CD4-positive, alpha-beta T cell (primary cell): ENCODE measurements at regions not wholly inside any gene's neighbourhood (a gene's known extent, or its start where the extent isn't known, plus 50 kb on each side); places are given as distances from the start of the nearest gene placed in this dataset.

ENCODE experiments used
- ATAC-seq: fragments of 200-7000 bp; cut with Tn5 transposase; one replicate; pipeline ENCODE4 v1.10.0; 2022; ENCODE audit warnings: mild to moderate bottlenecking; ENCODE audit not compliant: poor library complexity
- CTCF ChIA-PET: fragments of 350-600 bp; sonication (Branson Sonifier 250); formaldehyde crosslinking; loops from one replicate; lab custom pipeline; 2021; ENCODE audit warnings: antibody characterized with exemption, inconsistent platforms; lab: Charles Lee
- POLR2A ChIA-PET: fragments of 350-600 bp; sonication (Branson Sonifier 250); formaldehyde crosslinking; loops from one replicate; lab custom pipeline; 2021; ENCODE audit warnings: antibody characterized with exemption, inconsistent platforms; lab: Charles Lee
- DNase-seq, 14 experiments: peaks; one replicate each; pipeline ENCODE4 v3.0.0-alpha.2; 2013 to 2020; ENCODE audit warnings: mixed read lengths in 2 of 14
- H3K27ac ChIP-seq, 2 donors: one replicate each; pipeline versions ENCODE4 v1.5.1 to v1.7.0; 2013; ENCODE audit warnings: low read length in 2 of 2, low read depth in 1 of 2, mild to moderate bottlenecking in 1 of 2
- H3K27me3 ChIP-seq, 2 experiments: 1 replicate in 1 of 2; 2 replicates in 1 of 2; pipeline versions ENCODE4 v1.6.1 to v1.7.0; 2013; ENCODE audit warnings: low read length in 2 of 2, control low read depth in 1 of 2, mild to moderate bottlenecking in 1 of 2, moderate library complexity in 1 of 2; ENCODE audit not compliant: insufficient read depth in 2 of 2, control insufficient read depth in 1 of 2
- H3K36me3 ChIP-seq: one replicate; pipeline ENCODE4 v1.6.1; 2013; ENCODE audit warnings: low read length, control low read depth; ENCODE audit not compliant: insufficient read depth
- H3K4me1 ChIP-seq: one replicate; pipeline ENCODE4 v1.6.1; 2013; ENCODE audit warnings: low read length, control low read depth; ENCODE audit not compliant: insufficient read depth
- H3K4me3 ChIP-seq: one replicate; pipeline ENCODE4 v1.5.1; 2013; ENCODE audit warnings: mild to moderate bottlenecking, low read length, moderate library complexity
- H3K9me3 ChIP-seq, 2 experiments: 1 replicate in 1 of 2; 2 replicates in 1 of 2; pipeline versions ENCODE4 v1.6.1 to v1.7.0; 2013; ENCODE audit warnings: low read length in 2 of 2, mild to moderate bottlenecking in 2 of 2, control low read depth in 1 of 2, moderate library complexity in 1 of 2; ENCODE audit not compliant: control insufficient read depth in 1 of 2, insufficient read depth in 1 of 2
- H3K27ac Mint-ChIP-seq: one replicate; pipeline ENCODE4 v1.8.0; 2020; ENCODE audit warnings: mixed read lengths
- H3K27me3 Mint-ChIP-seq: one replicate; pipeline ENCODE4 v1.8.0; 2021; ENCODE audit warnings: mixed read lengths
- H3K36me3 Mint-ChIP-seq: one replicate; pipeline ENCODE4 v1.8.0; 2021; ENCODE audit warnings: low read depth, mixed read lengths
- H3K4me1 Mint-ChIP-seq: one replicate; pipeline ENCODE4 v1.8.0; 2021; ENCODE audit warnings: low read depth, mixed read lengths
- H3K4me3 Mint-ChIP-seq: one replicate; pipeline ENCODE4 v1.8.0; 2020; ENCODE audit warnings: mild to moderate bottlenecking, mixed read lengths
- H3K9me3 Mint-ChIP-seq: one replicate; pipeline ENCODE4 v1.8.0; 2020; ENCODE audit warnings: mixed read lengths
- CTCF ChIP-seq: fragments of 200-600 bp; IDR thresholded peaks from one replicate; pipeline ENCODE4 v1.8.0; 2022; ENCODE audit warnings: antibody characterized with exemption, mild to moderate bottlenecking
- intact Hi-C, 2 experiments: fragments of 100-400 bp; cut with DNase I in 1 of 2; cut with micrococcal nuclease in 1 of 2; formaldehyde crosslinking; loops; one replicate each; pipeline versions ENCODE4 v1.15.1 to v1.9.0; 2023 to 2025; cut with DNase I, micrococcal nuclease

- Histone ChIP-seq H3K27ac (no peak overlapping the region), H3K4me3 (no peak overlapping the region), H3K9me3 (peaks cover 0 to 8% of the 10 kb centered on the region in 2 experiments), H3K4me1 (no peaks in the 10 kb centered on the region), H3K36me3 (no peaks in the 10 kb centered on the region), H3K27me3 (no peaks in the 10 kb centered on the region)
- ChIA-PET CTCF (no interaction called here), POLR2A (no interaction called here)
- no peak overlapping the region for H3K4me3 Mint-ChIP-seq
- H3K9me3 Mint-ChIP-seq: no peaks in the 10 kb centered on the region
- ATAC-seq (no peak), DNase-seq (no peak)
- intact Hi-C loops: no loop called here
- no peaks in the 10 kb centered on the region for H3K27me3 Mint-ChIP-seq
- no peaks in the 10 kb centered on the region for H3K4me1 Mint-ChIP-seq
- no peak for TF ChIP-seq CTCF
- no peaks in the 10 kb centered on the region for H3K36me3 Mint-ChIP-seq
- no peak overlapping the region for H3K27ac Mint-ChIP-seq
Measured at GRCh38 chr22:49095366-49095765, 732.3 kb downstream of the BRD1 start.

- Histone ChIP-seq H3K4me1 (no peaks in the 10 kb centered on the region), H3K36me3 (no peaks in the 10 kb centered on the region), H3K27me3 (no peaks in the 10 kb centered on the region), H3K27ac (no peak overlapping the region), H3K4me3 (no peak overlapping the region), H3K9me3 (peaks cover 0 to 8% of the 10 kb centered on the region in 2 experiments)
- CTCF ChIA-PET: no interaction called here
- TF ChIP-seq CTCF: no peak
- DNase-seq (no peak), ATAC-seq (no peak)
- intact Hi-C loops: no loop called here
- Mint-ChIP-seq H3K4me1 (no peaks in the 10 kb centered on the region), H3K4me3 (no peak overlapping the region), H3K36me3 (no peaks in the 10 kb centered on the region), H3K27ac (no peak overlapping the region), H3K9me3 (no peaks in the 10 kb centered on the region), H3K27me3 (no peaks in the 10 kb centered on the region)
- POLR2A ChIA-PET: no interaction called here
Measured at GRCh38 chr22:49094858-49095257, 732.8 kb downstream of the BRD1 start.

- H3K4me3 ChIP-seq: no peak overlapping the region
- H3K9me3 ChIP-seq: peaks cover 0 to 8% of the 10 kb centered on the region in 2 experiments
- H3K9me3 Mint-ChIP-seq: no peaks in the 10 kb centered on the region
- H3K36me3 ChIP-seq: no peaks in the 10 kb centered on the region
- H3K4me1 ChIP-seq: no peaks in the 10 kb centered on the region
- DNase-seq: no peak
- ATAC-seq: no peak
- no peak overlapping the region for H3K27ac ChIP-seq
- no peak overlapping the region for H3K4me3 Mint-ChIP-seq
- H3K27me3 ChIP-seq: no peaks in the 10 kb centered on the region
- no peaks in the 10 kb centered on the region for H3K27me3 Mint-ChIP-seq
- intact Hi-C loops: no loop called here
- POLR2A ChIA-PET: no interaction called here
- no peaks in the 10 kb centered on the region for H3K36me3 Mint-ChIP-seq
- CTCF ChIA-PET: no interaction called here
- no peak overlapping the region for H3K27ac Mint-ChIP-seq
- H3K4me1 Mint-ChIP-seq: no peaks in the 10 kb centered on the region
- TF ChIP-seq CTCF: no peak
Measured at GRCh38 chr22:49094151-49094550, 733.5 kb downstream of the BRD1 start.
